Smooth muscle cell (in vitro differentiated cells): ENCODE measurements at regions not wholly inside any gene's neighbourhood (a gene's known extent, or its start where the extent isn't known, plus 50 kb on each side); places are given as distances from the start of the nearest gene placed in this dataset.

ENCODE experiments used
- DNase-seq: peaks from one replicate; lab custom pipeline; 2025; ENCODE audit not compliant: unreplicated experiment; lab: John Stamatoyannopoulos, UW
- H2AFZ ChIP-seq: fragments of 200-600 bp; sonication (generic); 2 replicates; pipeline ENCODE4 v1.6.0; 2016; ENCODE audit warnings: antibody characterized with exemption, low read depth, mild to moderate bottlenecking
- H3F3A ChIP-seq: fragments of 200-600 bp; sonication (generic); 2 replicates; pipeline ENCODE4 v1.6.0; 2017; ENCODE audit warnings: antibody characterized with exemption, low read depth
- H3K27ac ChIP-seq: fragments of 200-600 bp; sonication (generic); 2 replicates; pipeline ENCODE4 v1.5.1; 2016; ENCODE audit warnings: low read depth, mild to moderate bottlenecking
- H3K27me3 ChIP-seq: fragments of 200-600 bp; sonication (generic); 2 replicates; pipeline ENCODE4 v1.6.1; 2016; ENCODE audit warnings: low read depth, mild to moderate bottlenecking
- H3K36me3 ChIP-seq: fragments of 200-600 bp; sonication (generic); 2 replicates; pipeline ENCODE4 v1.5.1; 2016; ENCODE audit warnings: low read depth
- H3K4me1 ChIP-seq: fragments of 200-600 bp; sonication (generic); 2 replicates; pipeline ENCODE4 v1.5.1; 2016; ENCODE audit warnings: low read depth
- H3K4me2 ChIP-seq: fragments of 200-600 bp; sonication (generic); 2 replicates; pipeline ENCODE4 v1.6.0; 2016; ENCODE audit warnings: mild to moderate bottlenecking
- H3K4me3 ChIP-seq: fragments of 200-600 bp; sonication (generic); 2 replicates; pipeline ENCODE4 v1.5.1; 2016; ENCODE audit warnings: mild to moderate bottlenecking
- H3K79me2 ChIP-seq: fragments of 200-600 bp; sonication (generic); 2 replicates; pipeline ENCODE4 v1.6.0; 2016; ENCODE audit warnings: low read depth, mild to moderate bottlenecking
- H3K9ac ChIP-seq: fragments of 200-600 bp; sonication (generic); 2 replicates; pipeline ENCODE4 v1.6.0; 2016; ENCODE audit warnings: low read depth
- H3K9me3 ChIP-seq: fragments of 200-600 bp; sonication (generic); replicated peaks from 2 replicates; pipeline ENCODE4 v1.5.1; 2016; ENCODE audit warnings: low read depth
- H4K20me1 ChIP-seq: fragments of 200-600 bp; sonication (generic); 2 replicates; pipeline ENCODE4 v1.6.0; 2016; ENCODE audit warnings: low read depth
- WGBS: methylation state at CpG from one replicate; pipeline ENCODE4 v1.1.7; 2016; ENCODE audit warnings: low lambda C conversion rate; 5-methylcytosine and 5-hydroxymethylcytosine counted together
- TF ChIP-seq, protein P1 (sequence below): fragments of 200-600 bp; sonication (generic); IDR thresholded peaks from 2 replicates; pipeline ENCODE4 v1.5.1; 2017; ENCODE audit warnings: borderline replicate concordance, mild to moderate bottlenecking, antibody characterized with exemption; ENCODE audit not compliant: insufficient read depth, poor library complexity, severe bottlenecking

DNA sequence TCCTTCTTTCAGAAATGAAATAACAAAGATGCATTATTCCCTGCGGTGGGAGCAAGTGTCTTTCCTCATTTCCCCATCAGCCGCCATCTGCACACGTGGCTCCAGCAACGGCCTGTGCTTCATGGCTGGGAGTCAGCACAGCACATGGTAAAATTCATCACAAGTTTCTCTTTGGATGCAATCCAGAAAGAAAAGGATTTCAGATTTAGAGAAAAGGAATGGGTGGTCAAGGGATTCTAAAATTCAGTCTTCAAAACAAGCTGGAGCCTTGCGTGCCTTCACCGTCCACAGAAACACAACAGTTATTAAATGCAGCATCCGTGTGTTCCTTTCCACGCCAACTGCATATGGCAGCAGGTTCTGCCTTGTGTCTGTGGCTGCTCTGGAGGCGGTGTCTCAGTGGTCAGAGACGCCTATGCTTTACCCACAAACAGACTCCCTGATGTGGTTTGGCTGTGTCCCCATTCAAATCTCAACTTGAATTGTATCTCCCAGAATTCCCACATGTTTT lies 107.6 kb downstream of the THBS2 start:
- peak overlapping the region; percentile 60 for H3K27ac ChIP-seq
- no peaks in the 10 kb centered on the region for H3K4me1 ChIP-seq
- no peaks in the 10 kb centered on the region for H3K79me2 ChIP-seq
- no peak overlapping the region for H3K4me3 ChIP-seq
- no peak for DNase-seq
- no peak overlapping the region for H3K4me2 ChIP-seq
- 83% methylated on average over 10 of the region's 10 CpGs for WGBS
- H4K20me1 ChIP-seq, result no peaks in the 10 kb centered on the region
- no peaks in the 10 kb centered on the region for H3K27me3 ChIP-seq
- TF ChIP-seq, protein P1, sequence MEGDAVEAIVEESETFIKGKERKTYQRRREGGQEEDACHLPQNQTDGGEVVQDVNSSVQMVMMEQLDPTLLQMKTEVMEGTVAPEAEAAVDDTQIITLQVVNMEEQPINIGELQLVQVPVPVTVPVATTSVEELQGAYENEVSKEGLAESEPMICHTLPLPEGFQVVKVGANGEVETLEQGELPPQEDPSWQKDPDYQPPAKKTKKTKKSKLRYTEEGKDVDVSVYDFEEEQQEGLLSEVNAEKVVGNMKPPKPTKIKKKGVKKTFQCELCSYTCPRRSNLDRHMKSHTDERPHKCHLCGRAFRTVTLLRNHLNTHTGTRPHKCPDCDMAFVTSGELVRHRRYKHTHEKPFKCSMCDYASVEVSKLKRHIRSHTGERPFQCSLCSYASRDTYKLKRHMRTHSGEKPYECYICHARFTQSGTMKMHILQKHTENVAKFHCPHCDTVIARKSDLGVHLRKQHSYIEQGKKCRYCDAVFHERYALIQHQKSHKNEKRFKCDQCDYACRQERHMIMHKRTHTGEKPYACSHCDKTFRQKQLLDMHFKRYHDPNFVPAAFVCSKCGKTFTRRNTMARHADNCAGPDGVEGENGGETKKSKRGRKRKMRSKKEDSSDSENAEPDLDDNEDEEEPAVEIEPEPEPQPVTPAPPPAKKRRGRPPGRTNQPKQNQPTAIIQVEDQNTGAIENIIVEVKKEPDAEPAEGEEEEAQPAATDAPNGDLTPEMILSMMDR, result no peak
- H3K9ac ChIP-seq, result no peak overlapping the region
- H3K9me3 ChIP-seq, result no peaks in the 10 kb centered on the region
- H3K36me3 ChIP-seq, result no peaks in the 10 kb centered on the region
- H2AFZ ChIP-seq, result no peak overlapping the region
- no peaks in the 10 kb centered on the region for H3F3A ChIP-seq

DNA sequence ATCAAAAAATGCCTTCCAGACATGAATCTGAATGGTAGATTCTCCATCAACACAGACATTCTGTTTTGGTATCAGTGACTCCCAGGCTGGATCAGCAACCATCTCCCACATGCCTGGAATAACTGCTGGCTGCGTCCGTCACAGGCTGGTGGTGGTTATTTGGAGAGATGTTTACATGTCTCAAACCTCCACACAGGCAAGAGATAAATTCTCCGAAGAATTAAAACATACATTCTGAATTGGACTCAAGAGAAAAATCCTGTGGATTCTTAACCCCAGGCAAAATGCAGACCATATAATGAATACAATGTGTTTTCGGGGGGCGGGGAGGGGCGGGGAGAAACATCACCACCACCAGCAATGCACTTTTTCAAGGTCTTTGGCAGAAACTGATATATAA lies 108.2 kb downstream of the THBS2 start:
- TF ChIP-seq, protein P1, result no peak
- Histone ChIP-seq H3K4me3 (no peak overlapping the region), H3K4me1 (no peaks in the 10 kb centered on the region), H2AFZ (no peak overlapping the region), H3K79me2 (no peaks in the 10 kb centered on the region), H3K27ac (peak overlapping the region; percentile 60), H3K9ac (no peak overlapping the region), H4K20me1 (no peaks in the 10 kb centered on the region), H3K4me2 (no peak overlapping the region), H3F3A (no peaks in the 10 kb centered on the region), H3K27me3 (no peaks in the 10 kb centered on the region), H3K36me3 (no peaks in the 10 kb centered on the region), H3K9me3 (no peaks in the 10 kb centered on the region)
- 79% methylated on average over 6 of the region's 6 CpGs for WGBS
- DNase-seq, result no peak

DNA sequence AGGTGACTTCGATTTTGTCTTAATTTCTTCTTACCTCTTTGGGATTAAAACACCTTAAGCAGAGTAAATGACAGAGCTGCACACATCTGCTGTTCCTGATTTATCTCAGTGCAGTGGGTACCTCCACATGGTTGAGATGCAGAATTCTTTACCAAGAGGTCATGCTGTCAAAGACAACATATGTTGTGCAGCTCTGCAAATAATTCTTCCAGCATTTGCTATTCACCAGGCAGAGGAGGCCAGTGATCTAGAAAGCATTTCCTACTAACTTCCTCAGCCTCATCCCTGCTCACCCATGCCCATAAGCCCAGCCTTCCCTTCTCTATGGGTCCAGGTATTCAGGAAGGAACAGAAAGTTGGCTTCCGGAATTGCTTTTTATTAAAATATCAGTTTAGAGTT lies 109.3 kb downstream of the THBS2 start:
- Histone ChIP-seq H3K9ac (no peak overlapping the region), H3K9me3 (no peaks in the 10 kb centered on the region), H3K36me3 (no peaks in the 10 kb centered on the region), H3K27ac (peak overlapping the region; percentile 60), H3K79me2 (no peaks in the 10 kb centered on the region), H4K20me1 (no peaks in the 10 kb centered on the region), H2AFZ (no peak overlapping the region), H3F3A (no peaks in the 10 kb centered on the region), H3K27me3 (no peaks in the 10 kb centered on the region), H3K4me1 (no peaks in the 10 kb centered on the region), H3K4me3 (no peak overlapping the region), H3K4me2 (no peak overlapping the region)
- TF ChIP-seq, protein P1, result no peak
- DNase-seq, result no peak
- 88% methylated on average over 2 of the region's 2 CpGs for WGBS

DNA sequence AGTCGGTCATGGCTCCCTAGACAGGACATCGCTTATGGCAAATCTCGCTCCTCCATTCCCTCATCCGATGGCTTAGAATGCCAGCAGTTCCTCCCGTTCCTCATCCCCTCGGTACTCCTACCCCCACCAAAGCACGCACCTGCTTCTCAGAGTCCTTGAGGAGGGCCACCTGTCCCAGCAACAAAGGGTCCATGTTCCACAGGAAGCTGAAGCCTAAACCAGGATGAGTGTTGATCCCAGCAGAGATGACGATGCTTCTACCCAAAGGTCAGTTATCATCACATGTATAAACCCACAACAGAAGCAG lies 111.2 kb downstream of the THBS2 start:
- Histone ChIP-seq H3F3A (no peaks in the 10 kb centered on the region), H3K79me2 (no peaks in the 10 kb centered on the region), H3K36me3 (no peaks in the 10 kb centered on the region), H3K27me3 (no peaks in the 10 kb centered on the region), H3K9me3 (no peaks in the 10 kb centered on the region), H4K20me1 (no peaks in the 10 kb centered on the region), H2AFZ (no peak overlapping the region), H3K4me1 (no peaks in the 10 kb centered on the region), H3K4me3 (no peak overlapping the region), H3K9ac (no peak overlapping the region), H3K4me2 (no peak overlapping the region), H3K27ac (no peak overlapping the region)
- no peak for DNase-seq
- 91% methylated on average over 8 of the region's 8 CpGs for WGBS
- TF ChIP-seq, protein P1, result no peak
